ENCODE measurements at regions not wholly inside any gene's neighbourhood (a gene's known extent, or its start where the extent isn't known, plus 50 kb on each side); places are given as distances from the start of the nearest gene placed in this dataset.

DNA sequence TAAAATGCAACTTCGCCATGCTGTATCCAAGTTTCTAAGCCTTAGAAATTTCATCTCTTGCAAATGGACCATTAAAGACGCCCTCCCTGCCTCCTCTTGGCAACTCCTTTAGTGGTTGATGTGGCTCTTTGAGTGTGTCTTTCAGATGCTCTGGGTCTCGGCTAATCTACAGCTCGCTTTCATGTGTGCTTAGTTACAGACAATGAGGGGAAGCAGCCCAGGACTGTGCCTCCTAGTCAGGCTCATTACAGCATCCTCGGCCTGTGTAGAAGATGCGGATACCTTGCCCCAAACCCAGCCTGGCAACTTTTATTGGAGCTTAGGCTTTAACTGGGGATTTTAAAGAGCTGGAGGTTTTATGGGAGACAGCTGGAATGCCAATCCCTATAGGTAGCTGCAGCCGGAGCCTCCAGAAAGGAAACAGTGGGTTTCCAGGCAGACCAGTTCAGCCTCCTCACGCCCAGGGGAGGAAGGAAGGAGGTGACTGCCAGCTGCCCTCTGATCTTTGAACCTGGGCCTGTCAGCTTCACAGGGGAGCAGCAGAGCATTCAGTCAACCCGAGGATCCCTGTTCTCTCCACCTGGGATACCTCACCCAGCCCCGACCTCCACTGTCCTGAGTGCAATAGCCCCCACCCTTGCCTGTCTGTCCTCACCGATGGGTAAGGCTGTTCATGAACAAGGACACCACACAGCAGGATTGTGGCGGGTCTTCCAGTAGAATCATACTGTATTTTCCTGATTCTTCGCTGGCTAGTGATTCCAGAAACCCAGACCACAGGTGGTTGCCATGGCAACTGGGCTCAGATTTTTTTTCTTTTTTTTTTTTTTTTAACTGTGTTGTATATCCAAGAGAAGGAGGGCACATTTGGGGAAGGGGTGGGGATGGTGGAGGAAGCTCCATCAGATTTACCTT lies 638.5 kb downstream of the MED13L start:
- no peaks in the 10 kb centered on the region for H3K9me3 ChIP-seq (ENCODE audit: low read length)
- H3K27me3 ChIP-seq (ENCODE audit: insufficient read depth, low read length), result no peaks in the 10 kb centered on the region
- H2AFZ ChIP-seq (ENCODE audit: low read length), result no peak overlapping the region
- H3K4me1 ChIP-seq (ENCODE audit: insufficient read depth, low read length, severe bottlenecking), result no peaks in the 10 kb centered on the region
- no peaks in the 10 kb centered on the region for H3K9me2 ChIP-seq (ENCODE audit: low read depth, low read length)
- no peaks in the 10 kb centered on the region for H3K36me3 ChIP-seq (ENCODE audit: insufficient read depth, low read length)
- no peak overlapping the region for H3K4me2 ChIP-seq (ENCODE audit: low read length)
- H3F3A ChIP-seq (ENCODE audit: insufficient read depth, low read length), result no peaks in the 10 kb centered on the region
- no peak overlapping the region for H3K4me3 ChIP-seq (ENCODE audit: low read depth, low read length, poor library complexity, severe bottlenecking)
- no peak overlapping the region for H3K27ac ChIP-seq (ENCODE audit: low read depth, low read length, poor library complexity, severe bottlenecking)
- no peak overlapping the region for H3K9ac ChIP-seq (ENCODE audit: low read length)
- no peaks in the 10 kb centered on the region for H4K20me1 ChIP-seq (ENCODE audit: insufficient read depth, low read length)
- no peaks in the 10 kb centered on the region for H3K79me2 ChIP-seq (ENCODE audit: insufficient read depth, low read length)
- TF ChIP-seq CTCF (IDR thresholded peaks at IDR 0.05; ENCODE audit: low read length) (no peak), EZH2 (IDR thresholded peaks at IDR 0.05; ENCODE audit: borderline replicate concordance, low read length) (no peak)

DNA sequence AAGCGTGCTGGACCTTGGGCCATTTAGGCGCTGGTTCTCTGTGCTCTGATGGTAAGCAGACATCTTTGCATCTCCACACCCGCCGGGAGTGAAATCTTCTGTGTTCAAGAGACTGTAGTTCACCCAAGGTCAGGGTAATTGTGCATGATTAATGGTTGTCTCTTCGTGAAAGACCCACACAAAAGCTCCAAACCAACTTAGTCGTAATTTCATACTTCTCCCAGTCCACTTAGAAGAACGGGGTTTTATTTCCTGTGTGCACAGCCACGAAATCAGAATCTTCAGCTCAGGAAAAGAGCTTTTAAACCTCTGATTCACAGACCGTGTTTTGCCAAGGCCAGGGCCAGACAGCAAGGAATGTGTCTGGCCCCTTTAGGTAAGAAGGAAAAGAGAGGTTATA lies 640.9 kb downstream of the MED13L start:
- Histone ChIP-seq H3K27ac (ENCODE audit: low read depth, low read length, poor library complexity, severe bottlenecking) (no peak overlapping the region), H3K4me2 (ENCODE audit: low read length) (no peak overlapping the region), H3K9ac (ENCODE audit: low read length) (no peak overlapping the region), H3K9me2 (ENCODE audit: low read depth, low read length) (no peaks in the 10 kb centered on the region), H3K4me3 (ENCODE audit: low read depth, low read length, poor library complexity, severe bottlenecking) (no peak overlapping the region), H3K4me1 (ENCODE audit: insufficient read depth, low read length, severe bottlenecking) (no peaks in the 10 kb centered on the region), H3K9me3 (ENCODE audit: low read length) (no peaks in the 10 kb centered on the region), H4K20me1 (ENCODE audit: insufficient read depth, low read length) (no peaks in the 10 kb centered on the region), H3F3A (ENCODE audit: insufficient read depth, low read length) (no peaks in the 10 kb centered on the region), H3K79me2 (ENCODE audit: insufficient read depth, low read length) (no peaks in the 10 kb centered on the region), H2AFZ (ENCODE audit: low read length) (no peak overlapping the region), H3K27me3 (ENCODE audit: insufficient read depth, low read length) (no peaks in the 10 kb centered on the region), H3K36me3 (ENCODE audit: insufficient read depth, low read length) (no peaks in the 10 kb centered on the region)
- TF ChIP-seq CTCF (IDR thresholded peaks at IDR 0.05; ENCODE audit: low read length) (no peak), EZH2 (IDR thresholded peaks at IDR 0.05; ENCODE audit: borderline replicate concordance, low read length) (no peak)

DNA sequence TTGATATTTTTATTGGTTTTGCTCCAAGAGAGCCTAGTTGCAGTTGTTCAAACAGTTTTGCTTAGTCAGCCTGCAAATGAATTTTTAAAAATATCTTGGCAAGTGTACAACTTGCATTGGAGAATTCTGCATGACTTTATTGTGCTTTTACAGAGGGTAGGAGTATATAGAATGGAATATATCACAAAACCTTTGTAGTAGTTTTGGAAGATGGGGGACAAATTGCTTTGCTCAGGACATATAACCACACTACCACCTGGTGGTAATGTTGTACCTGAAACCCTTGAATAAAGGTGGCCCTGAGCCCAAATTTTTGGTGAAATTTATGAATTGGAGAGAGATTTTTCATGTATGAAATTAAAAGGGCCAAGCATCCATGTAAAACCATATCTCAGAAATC lies 645.2 kb downstream of the MED13L start:
- no peak overlapping the region for H3K4me2 ChIP-seq (ENCODE audit: low read length)
- no peak overlapping the region for H3K9ac ChIP-seq (ENCODE audit: low read length)
- no peaks in the 10 kb centered on the region for H3K9me2 ChIP-seq (ENCODE audit: low read depth, low read length)
- H2AFZ ChIP-seq (ENCODE audit: low read length), result no peak overlapping the region
- H3F3A ChIP-seq (ENCODE audit: insufficient read depth, low read length), result no peaks in the 10 kb centered on the region
- H3K79me2 ChIP-seq (ENCODE audit: insufficient read depth, low read length), result no peaks in the 10 kb centered on the region
- TF ChIP-seq CTCF (IDR thresholded peaks at IDR 0.05; ENCODE audit: low read length) (no peak; the same call in 1 of the 2 replicates), EZH2 (IDR thresholded peaks at IDR 0.05; ENCODE audit: borderline replicate concordance, low read length) (no peak)
- H3K9me3 ChIP-seq (ENCODE audit: low read length), result no peaks in the 10 kb centered on the region
- no peak overlapping the region for H3K4me3 ChIP-seq (ENCODE audit: low read depth, low read length, poor library complexity, severe bottlenecking)
- no peaks in the 10 kb centered on the region for H3K27me3 ChIP-seq (ENCODE audit: insufficient read depth, low read length)
- H3K27ac ChIP-seq (ENCODE audit: low read depth, low read length, poor library complexity, severe bottlenecking), result no peak overlapping the region
- no peaks in the 10 kb centered on the region for H4K20me1 ChIP-seq (ENCODE audit: insufficient read depth, low read length)
- H3K4me1 ChIP-seq (ENCODE audit: insufficient read depth, low read length, severe bottlenecking), result no peaks in the 10 kb centered on the region
- H3K36me3 ChIP-seq (ENCODE audit: insufficient read depth, low read length), result no peaks in the 10 kb centered on the region

All from OCI-LY1 (cell line).